GM23338 (cell line): ENCODE measurements at regions not wholly inside any gene's neighbourhood (a gene's known extent, or its start where the extent isn't known, plus 50 kb on each side); places are given as distances from the start of the nearest gene placed in this dataset.
"Not testable (repeated sequence)": the region's sequence is repeated elsewhere in the genome, so short reads cannot be mapped to it uniquely, and the experiment has no call there.

Experiments used
- ATAC-seq: fragments of 200-7000 bp; cut with Tn5 transposase; 3 replicates; pipeline ENCODE4 v1.9.1; 2020
- DNase-seq: peaks from one replicate; pipeline ENCODE4 v3.0.0-alpha.2; 2015; ENCODE audit warnings: low spot score
- H2AFZ ChIP-seq: fragments of 200-600 bp; sonication (generic); 2 replicates; pipeline ENCODE4 v1.8.0; 2016; ENCODE audit warnings: antibody characterized with exemption, mild to moderate bottlenecking, moderate library complexity
- H3F3A ChIP-seq: fragments of 200-600 bp; sonication (generic); replicated peaks from 2 replicates; pipeline ENCODE4 v1.8.0; 2017; ENCODE audit warnings: antibody characterized with exemption, mixed run types, low read depth
- H3K27ac ChIP-seq: fragments of 200-600 bp; sonication (generic); 2 replicates; pipeline ENCODE4 v1.6.1; 2016; ENCODE audit warnings: low read depth
- H3K27me3 ChIP-seq: fragments of 200-600 bp; sonication (generic); 2 replicates; pipeline ENCODE4 v1.8.0; 2016; ENCODE audit warnings: mild to moderate bottlenecking, mixed run types, moderate library complexity; ENCODE audit not compliant: insufficient read depth
- H3K36me3 ChIP-seq: fragments of 200-600 bp; sonication (generic); 2 replicates; pipeline ENCODE4 v1.8.0; 2016; ENCODE audit warnings: mild to moderate bottlenecking; ENCODE audit not compliant: insufficient read depth
- H3K4me1 ChIP-seq: fragments of 200-600 bp; sonication (generic); 2 replicates; pipeline ENCODE4 v1.8.0; 2016; ENCODE audit warnings: mild to moderate bottlenecking, moderate library complexity; ENCODE audit not compliant: insufficient read depth
- H3K4me2 ChIP-seq: fragments of 200-600 bp; sonication (generic); 2 replicates; pipeline ENCODE4 v1.7.1; 2017; ENCODE audit warnings: mixed run types
- H3K4me3 ChIP-seq: fragments of 200-600 bp; sonication (generic); 2 replicates; pipeline ENCODE4 v1.6.1; 2016; ENCODE audit warnings: mixed run types
- H3K79me2 ChIP-seq: fragments of 200-600 bp; sonication (generic); replicated peaks from 2 replicates; pipeline ENCODE4 v1.8.0; 2017; ENCODE audit warnings: mild to moderate bottlenecking; ENCODE audit not compliant: insufficient read depth
- H3K9me2 ChIP-seq: fragments of 200-600 bp; sonication (generic); 2 replicates; pipeline ENCODE4 v1.8.0; 2017; ENCODE audit not compliant: insufficient read depth
- H4K20me1 ChIP-seq: fragments of 200-600 bp; sonication (generic); replicated peaks from 2 replicates; pipeline ENCODE4 v1.8.0; 2017; ENCODE audit warnings: mild to moderate bottlenecking; ENCODE audit not compliant: insufficient read depth
- H3K27ac Mint-ChIP-seq: 2 replicates; pipeline ENCODE4 v1.8.0; 2020; ENCODE audit warnings: inconsistent platforms, mild to moderate bottlenecking, moderate library complexity, mixed read lengths
- H3K27me3 Mint-ChIP-seq: 3 replicates; pipeline ENCODE4 v1.8.0; 2022; ENCODE audit warnings: low read depth, mild to moderate bottlenecking, moderate library complexity, mixed read lengths, inconsistent platforms; ENCODE audit not compliant: insufficient read depth, poor library complexity
- H3K36me3 Mint-ChIP-seq: 3 replicates; pipeline ENCODE4 v1.8.0; 2021; ENCODE audit warnings: low read depth, mild to moderate bottlenecking, inconsistent platforms, moderate library complexity, mixed read lengths
- H3K4me1 Mint-ChIP-seq: 3 replicates; pipeline ENCODE4 v1.8.0; 2020; ENCODE audit warnings: mild to moderate bottlenecking, inconsistent platforms, mixed read lengths
- H3K4me3 Mint-ChIP-seq: 3 replicates; pipeline ENCODE4 v1.8.0; 2021; ENCODE audit warnings: moderate library complexity, mild to moderate bottlenecking, inconsistent platforms, mixed read lengths
- H3K9me3 Mint-ChIP-seq: 3 replicates; pipeline ENCODE4 v1.8.0; 2020; ENCODE audit warnings: moderate library complexity, mild to moderate bottlenecking, inconsistent platforms, mixed read lengths
- CREB1 ChIP-seq: fragments of 250-450 bp; sonication (Bioruptor Pico); IDR thresholded peaks from 2 replicates; pipeline ENCODE4 v1.5.0; 2020; ENCODE audit warnings: low read depth, mild to moderate bottlenecking, moderate library complexity
- CTCF ChIP-seq, 2 experiments: fragments of 200-600 bp in 1 of 2; sonication (generic) in 1 of 2; conservative IDR thresholded peaks; 2 replicates each; pipeline versions ENCODE4 v1.5.1 to v1.6.1; 2016 to 2017; ENCODE audit warnings: antibody characterized with exemption in 2 of 2, low read depth in 2 of 2, mild to moderate bottlenecking in 2 of 2, moderate library complexity in 1 of 2
- EZH2 ChIP-seq: fragments of 200-600 bp; sonication (generic); IDR thresholded peaks from one replicate; pipeline ENCODE4 v1.8.0; 2017; ENCODE audit warnings: antibody characterized with exemption, mild to moderate bottlenecking, low read depth; ENCODE audit not compliant: unreplicated experiment
- EZH2phosphoT487 ChIP-seq: fragments of 200-600 bp; sonication (generic); IDR thresholded peaks from one replicate; pipeline ENCODE4 v1.8.1; 2018; ENCODE audit warnings: antibody characterized with exemption; ENCODE audit not compliant: unreplicated experiment
- JUNB ChIP-seq: IDR thresholded peaks from one replicate; pipeline ENCODE4 v1.6.1; 2016; ENCODE audit warnings: antibody characterized with exemption; ENCODE audit not compliant: unreplicated experiment
- NANOG ChIP-seq: IDR thresholded peaks from 2 replicates; pipeline ENCODE4 v1.6.1; 2016; ENCODE audit warnings: antibody characterized with exemption, borderline replicate concordance
- POLR2AphosphoS5 ChIP-seq: IDR thresholded peaks from 2 replicates; pipeline ENCODE4 v1.6.1; 2016; ENCODE audit warnings: antibody characterized with exemption, low read depth
- ZNF331 ChIP-seq: fragments of 250-450 bp; sonication (Bioruptor Pico); IDR thresholded peaks from 2 replicates; pipeline ENCODE4 v1.5.0; 2020; ENCODE audit warnings: low read depth, mild to moderate bottlenecking, moderate library complexity
- TF ChIP-seq, protein P1 (sequence below): IDR thresholded peaks from one replicate; pipeline ENCODE4 v1.6.1; 2018; ENCODE audit warnings: antibody characterized with exemption; ENCODE audit not compliant: unreplicated experiment
- TF ChIP-seq, protein P2 (sequence below): IDR thresholded peaks from 2 replicates; pipeline ENCODE4 v1.6.1; 2016; ENCODE audit warnings: antibody characterized with exemption

DNA sequence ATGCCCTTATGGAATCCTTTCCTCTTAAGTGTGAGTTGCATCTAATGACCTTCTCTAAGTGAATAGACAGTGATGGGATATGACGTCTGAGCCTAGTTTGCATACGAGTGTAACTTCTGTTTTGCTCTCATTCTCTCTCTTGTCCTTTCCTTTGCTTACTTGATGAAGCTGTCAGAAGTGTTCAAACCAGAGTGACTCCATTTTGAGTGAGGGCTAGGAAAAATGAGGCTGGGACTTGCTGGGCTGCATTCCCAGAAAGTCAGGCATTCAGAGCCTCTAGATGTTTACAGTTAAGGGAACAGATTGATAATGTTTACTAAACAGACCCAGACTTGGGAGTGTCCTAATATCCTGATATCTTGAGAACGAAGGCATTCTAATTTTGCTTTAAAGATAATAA, 311.2 kb upstream of the SOX4 start:
- not testable (repeated sequence) for H3K36me3 Mint-ChIP-seq, ATAC-seq, H3K4me3 ChIP-seq, H4K20me1 ChIP-seq, H3F3A ChIP-seq, H3K79me2 ChIP-seq, H3K27ac Mint-ChIP-seq, H3K4me2 ChIP-seq, H3K27me3 Mint-ChIP-seq, H3K9me3 Mint-ChIP-seq, H2AFZ ChIP-seq, H3K4me3 Mint-ChIP-seq, H3K27ac ChIP-seq, H3K27me3 ChIP-seq, H3K36me3 ChIP-seq, DNase-seq
- H3K4me1 Mint-ChIP-seq: peaks cover 27% of the 10 kb centered on the region
- peaks cover 13% of the 10 kb centered on the region for H3K4me1 ChIP-seq
- peaks cover 13% of the 10 kb centered on the region for H3K9me2 ChIP-seq

- H3K27ac Mint-ChIP-seq: peak overlapping the region; percentile 54; the same call in 1 of the 2 replicates
- peaks cover 12% of the 10 kb centered on the region for H3K4me1 Mint-ChIP-seq
- Histone ChIP-seq H2AFZ (peak overlapping the region; percentile 65), H3K4me2 (0 out of 2 replicates have a peak overlapping the region, but pooled peaks have one; percentile 8), H3K36me3 (no peaks in the 10 kb centered on the region), H3K79me2 (no peaks in the 10 kb centered on the region), H3F3A (no peaks in the 10 kb centered on the region), H3K4me3 (no peak overlapping the region), H3K27me3 (no peaks in the 10 kb centered on the region), H3K4me1 (0 out of 2 replicates have a peak, but pooled peaks cover 6% of the 10 kb centered on the region), H4K20me1 (no peaks in the 10 kb centered on the region), H3K9me2 (peaks cover 17% of the 10 kb centered on the region), H3K27ac (no peak overlapping the region)
- ATAC-seq: no peak
- peaks cover 9% of the 10 kb centered on the region; the same call in 2 of the 3 replicates for H3K9me3 Mint-ChIP-seq
- H3K36me3 Mint-ChIP-seq: peaks cover 8% of the 10 kb centered on the region; the same call in 2 of the 3 replicates
- no peak overlapping the region for H3K4me3 Mint-ChIP-seq
- peak; percentile 13 for DNase-seq
- H3K27me3 Mint-ChIP-seq: peaks cover 2% of the 10 kb centered on the region
- TF ChIP-seq EZH2 (no peak), CTCF (conservative IDR thresholded peaks at IDR 0.05; ENCODE audit: low read depth in 2 of 2) (no peak), NANOG (no peak), CREB1 (CRISPR knock-in tag) (no peak), ZNF331 (CRISPR knock-in tag) (no peak), POLR2AphosphoS5 (no peak), JUNB (no peak), EZH2phosphoT487 (no peak)
- TF ChIP-seq, protein P1, sequence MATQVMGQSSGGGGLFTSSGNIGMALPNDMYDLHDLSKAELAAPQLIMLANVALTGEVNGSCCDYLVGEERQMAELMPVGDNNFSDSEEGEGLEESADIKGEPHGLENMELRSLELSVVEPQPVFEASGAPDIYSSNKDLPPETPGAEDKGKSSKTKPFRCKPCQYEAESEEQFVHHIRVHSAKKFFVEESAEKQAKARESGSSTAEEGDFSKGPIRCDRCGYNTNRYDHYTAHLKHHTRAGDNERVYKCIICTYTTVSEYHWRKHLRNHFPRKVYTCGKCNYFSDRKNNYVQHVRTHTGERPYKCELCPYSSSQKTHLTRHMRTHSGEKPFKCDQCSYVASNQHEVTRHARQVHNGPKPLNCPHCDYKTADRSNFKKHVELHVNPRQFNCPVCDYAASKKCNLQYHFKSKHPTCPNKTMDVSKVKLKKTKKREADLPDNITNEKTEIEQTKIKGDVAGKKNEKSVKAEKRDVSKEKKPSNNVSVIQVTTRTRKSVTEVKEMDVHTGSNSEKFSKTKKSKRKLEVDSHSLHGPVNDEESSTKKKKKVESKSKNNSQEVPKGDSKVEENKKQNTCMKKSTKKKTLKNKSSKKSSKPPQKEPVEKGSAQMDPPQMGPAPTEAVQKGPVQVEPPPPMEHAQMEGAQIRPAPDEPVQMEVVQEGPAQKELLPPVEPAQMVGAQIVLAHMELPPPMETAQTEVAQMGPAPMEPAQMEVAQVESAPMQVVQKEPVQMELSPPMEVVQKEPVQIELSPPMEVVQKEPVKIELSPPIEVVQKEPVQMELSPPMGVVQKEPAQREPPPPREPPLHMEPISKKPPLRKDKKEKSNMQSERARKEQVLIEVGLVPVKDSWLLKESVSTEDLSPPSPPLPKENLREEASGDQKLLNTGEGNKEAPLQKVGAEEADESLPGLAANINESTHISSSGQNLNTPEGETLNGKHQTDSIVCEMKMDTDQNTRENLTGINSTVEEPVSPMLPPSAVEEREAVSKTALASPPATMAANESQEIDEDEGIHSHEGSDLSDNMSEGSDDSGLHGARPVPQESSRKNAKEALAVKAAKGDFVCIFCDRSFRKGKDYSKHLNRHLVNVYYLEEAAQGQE: no peak
- TF ChIP-seq, protein P2, sequence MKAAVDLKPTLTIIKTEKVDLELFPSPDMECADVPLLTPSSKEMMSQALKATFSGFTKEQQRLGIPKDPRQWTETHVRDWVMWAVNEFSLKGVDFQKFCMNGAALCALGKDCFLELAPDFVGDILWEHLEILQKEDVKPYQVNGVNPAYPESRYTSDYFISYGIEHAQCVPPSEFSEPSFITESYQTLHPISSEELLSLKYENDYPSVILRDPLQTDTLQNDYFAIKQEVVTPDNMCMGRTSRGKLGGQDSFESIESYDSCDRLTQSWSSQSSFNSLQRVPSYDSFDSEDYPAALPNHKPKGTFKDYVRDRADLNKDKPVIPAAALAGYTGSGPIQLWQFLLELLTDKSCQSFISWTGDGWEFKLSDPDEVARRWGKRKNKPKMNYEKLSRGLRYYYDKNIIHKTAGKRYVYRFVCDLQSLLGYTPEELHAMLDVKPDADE: no peak
Measured at GRCh38 chr6:21284166-21284565, 309.4 kb upstream of the SOX4 start.
